Rectal smooth muscle tissue (tissue), 1 donor: ENCODE measurements at regions not wholly inside any gene's neighbourhood (a gene's known extent, or its start where the extent isn't known, plus 50 kb on each side); places are given as distances from the start of the nearest gene placed in this dataset.
"Not testable (repeated sequence)": the region's sequence is repeated elsewhere in the genome, so short reads cannot be mapped to it uniquely, and the experiment has no call there.

Experiments
- H3K27ac ChIP-seq: one replicate; pipeline ENCODE4 v1.7.0; 2013; ENCODE audit warnings: low read depth, low read length, inconsistent platforms
- H3K27me3 ChIP-seq: one replicate; pipeline ENCODE4 v1.7.0; 2013; ENCODE audit warnings: low read length; ENCODE audit not compliant: control insufficient read depth, insufficient read depth
- H3K36me3 ChIP-seq: one replicate; pipeline ENCODE4 v1.7.0; 2013; ENCODE audit warnings: low read length; ENCODE audit not compliant: control insufficient read depth, insufficient read depth
- H3K4me1 ChIP-seq: one replicate; pipeline ENCODE4 v1.7.0; 2013; ENCODE audit warnings: low read length; ENCODE audit not compliant: control insufficient read depth, insufficient read depth
- H3K4me3 ChIP-seq: one replicate; pipeline ENCODE4 v1.7.0; 2013; ENCODE audit warnings: low read length
- H3K9ac ChIP-seq: one replicate; pipeline ENCODE4 v1.7.0; 2013; ENCODE audit warnings: low read length

DNA sequence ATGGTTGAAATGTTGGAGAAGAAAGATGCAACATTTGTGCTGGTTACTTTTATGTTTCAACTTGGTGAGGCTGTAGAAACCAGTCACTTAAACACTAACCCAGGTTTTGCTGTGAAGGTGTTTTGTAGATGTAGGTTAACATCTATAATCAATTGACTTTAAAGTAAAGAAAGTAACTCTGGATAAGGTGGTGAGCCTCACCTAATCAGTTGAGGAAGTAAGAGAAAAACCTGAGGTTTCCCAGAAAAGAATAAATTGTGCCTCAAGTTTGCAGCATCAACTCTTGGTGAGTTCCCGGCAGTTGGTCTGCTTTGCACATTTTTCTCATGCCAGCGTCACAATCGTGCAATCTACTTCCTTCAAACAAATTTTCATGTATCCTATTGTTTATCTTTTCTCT, 673.4 kb downstream of the QKI start:
- H3K36me3 ChIP-seq: no peaks in the 10 kb centered on the region
- no peaks in the 10 kb centered on the region for H3K27me3 ChIP-seq
- H3K4me3 ChIP-seq: no peak overlapping the region
- H3K27ac ChIP-seq: no peak overlapping the region
- H3K9ac ChIP-seq: no peak overlapping the region
- H3K4me1 ChIP-seq: no peaks in the 10 kb centered on the region

DNA sequence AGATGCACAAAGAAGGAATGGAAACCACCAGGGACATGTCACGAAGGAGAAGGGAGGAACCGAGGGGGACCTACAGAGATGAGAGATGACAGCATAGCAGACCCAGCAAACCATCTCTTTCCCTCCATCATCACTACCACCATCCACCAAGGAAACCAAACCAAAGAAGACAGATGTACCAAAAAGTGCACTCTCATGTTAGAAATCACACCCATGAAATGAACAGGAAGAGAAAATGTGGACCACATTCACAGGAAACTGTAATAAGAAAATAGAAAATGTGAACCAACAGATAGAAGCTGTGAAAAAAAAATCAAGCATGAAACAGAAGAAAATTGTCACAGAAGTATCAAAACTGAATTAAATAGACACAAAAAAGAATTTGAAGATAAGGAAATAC, 672.7 kb downstream of the QKI start:
- H3K27me3 ChIP-seq: no peaks in the 10 kb centered on the region
- no peak overlapping the region for H3K9ac ChIP-seq
- no peaks in the 10 kb centered on the region for H3K4me1 ChIP-seq
- no peak overlapping the region for H3K27ac ChIP-seq
- no peaks in the 10 kb centered on the region for H3K36me3 ChIP-seq
- H3K4me3 ChIP-seq: no peak overlapping the region

DNA sequence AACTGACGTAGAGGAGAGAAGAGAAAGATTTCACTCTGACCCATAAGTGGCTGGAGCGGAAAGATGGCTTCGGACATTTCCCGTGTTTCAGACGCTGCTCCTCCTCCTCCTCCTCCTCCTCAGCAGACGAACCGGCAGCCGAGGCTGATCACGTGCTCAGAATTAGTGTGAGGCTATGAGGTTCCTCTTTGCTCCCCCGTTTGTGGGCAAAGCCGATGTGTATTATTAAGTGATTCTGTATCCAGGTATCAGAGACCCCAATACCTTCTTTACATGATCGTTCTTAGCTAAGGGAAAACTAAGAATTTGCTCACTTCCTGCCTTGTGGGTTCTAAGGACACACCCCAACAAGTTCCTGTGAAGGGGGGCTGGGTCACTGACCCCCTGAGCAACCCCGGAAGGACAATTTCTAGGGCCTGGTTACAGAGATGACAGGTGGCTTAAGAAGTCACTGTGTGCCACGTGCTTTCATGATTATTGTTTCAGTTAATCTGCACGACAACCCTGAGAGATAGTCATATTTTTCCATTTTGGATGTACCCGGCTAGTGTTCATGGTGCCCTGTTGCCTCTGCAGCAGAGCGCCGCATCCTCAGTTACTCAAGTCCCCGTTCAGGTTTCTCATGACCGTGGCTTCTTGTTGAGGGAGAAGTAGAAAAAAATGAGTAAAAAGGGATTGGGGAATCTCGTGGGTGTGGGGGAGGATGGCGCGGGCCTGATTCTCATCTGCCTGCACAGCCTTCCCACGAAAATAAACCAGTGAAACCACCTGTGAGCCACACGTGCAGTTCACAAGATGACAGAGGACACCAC, 671.8 kb downstream of the QKI start:
- Histone ChIP-seq H3K9ac (no peak overlapping the region), H3K4me1 (no peaks in the 10 kb centered on the region), H3K36me3 (no peaks in the 10 kb centered on the region), H3K27ac (peak overlapping the region; percentile 68), H3K4me3 (no peak overlapping the region), H3K27me3 (no peaks in the 10 kb centered on the region)

DNA sequence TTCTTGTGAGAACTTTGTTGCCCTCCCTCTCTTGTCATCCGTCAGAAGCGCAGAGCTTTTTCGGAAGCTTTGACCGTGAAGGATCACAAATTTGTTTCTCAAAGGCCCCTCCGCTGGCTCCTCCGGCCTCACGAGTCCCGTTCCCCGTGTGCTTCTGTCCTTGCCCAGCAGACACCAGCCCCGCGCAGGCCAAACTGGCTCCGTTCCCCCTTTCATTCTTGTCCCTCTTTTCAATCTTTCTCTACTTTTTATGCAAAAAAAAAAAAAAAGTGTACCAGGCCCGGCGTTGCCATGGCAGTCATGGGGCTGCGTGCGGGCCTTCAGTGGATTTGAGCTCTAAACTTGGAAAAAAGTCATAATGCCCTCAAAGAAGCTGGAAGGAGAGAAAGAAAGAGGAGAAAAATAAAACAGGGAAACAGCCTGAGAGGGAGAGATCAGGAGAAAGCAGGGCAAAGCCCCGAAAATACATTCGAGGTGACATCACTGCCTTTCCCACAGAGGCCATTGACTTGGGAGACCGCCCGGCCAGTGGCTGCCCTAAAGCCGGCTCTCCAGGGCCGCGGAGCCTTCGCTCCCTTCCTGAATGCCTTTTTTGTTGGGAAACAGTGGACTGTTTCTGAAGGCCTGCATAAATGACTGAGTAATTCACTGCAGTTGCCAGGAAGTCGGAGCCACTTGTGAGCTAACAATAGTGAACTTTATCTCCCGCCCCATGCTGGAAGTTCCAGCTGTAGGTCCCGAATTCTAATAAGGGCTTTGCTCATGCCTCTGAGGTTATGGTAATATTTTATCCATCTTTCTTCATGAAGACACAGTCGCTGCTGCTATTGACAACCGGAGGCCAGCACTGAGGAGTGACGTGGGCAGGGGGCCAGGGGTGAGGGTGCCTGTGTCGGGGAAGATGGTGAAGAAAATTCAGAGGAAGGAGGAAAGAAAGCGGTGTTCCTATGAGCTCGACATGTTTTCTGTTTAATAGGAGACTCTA, 670.9 kb downstream of the QKI start:
- H3K4me3 ChIP-seq: no peak overlapping the region
- peak overlapping the region; percentile 68 for H3K27ac ChIP-seq
- no peak overlapping the region for H3K9ac ChIP-seq

DNA sequence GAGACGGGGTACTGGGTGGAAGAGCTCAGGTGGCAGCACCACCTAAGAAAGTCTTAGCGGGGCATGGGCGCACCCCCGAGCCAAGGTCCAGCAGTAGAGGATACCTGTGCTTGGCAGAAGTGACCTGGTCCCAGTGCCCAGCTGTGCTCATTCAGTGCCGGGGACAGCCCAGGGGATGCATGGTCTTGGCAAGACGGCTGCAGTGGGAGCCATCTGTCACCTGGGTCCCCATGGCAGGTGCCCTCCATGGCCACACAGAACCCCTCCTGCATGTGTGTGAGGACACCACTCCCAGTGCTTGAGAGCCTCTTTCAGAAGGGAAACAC, 664.7 kb downstream of the QKI start:
- Histone ChIP-seq H3K9ac (no peak overlapping the region), H3K4me3 (no peak overlapping the region), H3K27me3 (no peaks in the 10 kb centered on the region), H3K4me1 (no peaks in the 10 kb centered on the region), H3K27ac (no peak overlapping the region), H3K36me3 (no peaks in the 10 kb centered on the region)

More for the DNA sequence above, 670.9 kb downstream of the QKI start:
- H3K4me1 ChIP-seq: no peaks in the 10 kb centered on the region
- no peaks in the 10 kb centered on the region for H3K36me3 ChIP-seq
- H3K27me3 ChIP-seq: no peaks in the 10 kb centered on the region

DNA sequence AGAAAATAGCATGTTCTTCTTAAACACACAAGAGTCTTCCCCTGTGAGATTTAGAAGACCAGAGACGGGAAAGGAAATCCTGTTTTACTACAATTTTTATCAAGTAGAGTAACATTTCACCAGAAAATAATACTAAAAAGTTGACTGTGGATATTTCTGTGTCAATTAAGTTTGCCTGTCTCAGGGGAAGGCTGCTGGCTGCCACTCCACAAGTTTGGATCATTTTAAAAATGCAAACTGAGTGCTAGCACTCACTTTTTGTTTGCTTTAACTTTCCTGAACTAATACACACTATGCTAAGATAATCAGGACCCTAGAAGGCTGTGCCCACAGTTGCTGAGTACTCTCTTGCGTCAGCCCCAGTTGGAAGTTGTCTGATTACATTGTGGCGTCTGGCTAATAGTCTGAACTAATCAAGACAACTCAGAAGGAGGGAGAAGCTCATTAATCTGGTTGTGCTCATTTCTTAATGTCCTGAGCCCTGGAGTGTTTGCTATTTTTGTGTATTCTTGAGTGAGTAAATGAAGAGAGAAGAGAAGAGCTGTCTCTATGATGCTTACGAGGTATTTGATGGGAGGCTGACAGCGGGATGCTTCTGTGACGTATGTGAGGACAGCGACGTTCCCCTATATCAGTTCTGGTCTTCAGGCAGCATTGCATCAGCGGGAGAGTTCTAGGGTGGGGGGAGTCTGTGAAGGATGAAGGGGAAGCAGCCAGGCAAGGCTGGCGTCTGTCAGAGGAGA, 664.2 kb downstream of the QKI start:
- Histone ChIP-seq H3K27me3 (no peaks in the 10 kb centered on the region), H3K4me1 (no peaks in the 10 kb centered on the region), H3K27ac (no peak overlapping the region), H3K36me3 (no peaks in the 10 kb centered on the region), H3K4me3 (no peak overlapping the region), H3K9ac (no peak overlapping the region)

DNA sequence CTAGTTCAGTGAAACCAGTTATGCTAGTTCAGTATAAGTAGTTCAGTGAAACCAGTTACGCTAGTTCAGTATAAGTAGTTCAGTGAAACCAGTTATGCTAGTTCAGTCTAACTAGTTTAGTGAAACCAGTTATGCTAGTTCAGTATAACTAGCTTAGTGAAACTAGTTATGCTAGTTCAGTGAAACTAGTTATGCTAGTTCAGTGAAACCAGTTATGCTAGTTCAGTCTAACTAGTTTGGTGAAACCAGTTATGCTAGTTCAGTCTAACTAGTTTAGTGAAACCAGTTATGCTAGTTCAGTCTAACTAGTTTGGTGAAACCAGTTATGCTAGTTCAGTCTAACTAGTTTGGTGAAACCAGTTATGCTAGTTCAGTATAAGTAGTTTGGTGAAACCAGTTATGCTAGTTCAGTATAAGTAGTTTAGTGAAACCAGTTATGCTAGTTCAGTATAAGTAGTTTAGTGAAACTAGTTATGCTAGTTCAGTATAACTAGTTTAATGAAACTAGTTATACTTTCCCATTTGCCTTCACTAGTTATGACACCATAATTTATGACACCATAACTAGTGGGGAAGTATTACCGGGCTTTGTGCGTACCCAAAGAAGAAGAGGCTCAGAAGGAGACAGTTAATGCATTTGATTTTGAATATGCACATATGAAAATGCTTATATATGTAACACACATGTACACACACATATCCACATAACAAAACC, 662.5 kb downstream of the QKI start:
- H3K4me1 ChIP-seq, H3K4me3 ChIP-seq, H3K9ac ChIP-seq, H3K36me3 ChIP-seq, H3K27ac ChIP-seq, H3K27me3 ChIP-seq: not testable (repeated sequence)

DNA sequence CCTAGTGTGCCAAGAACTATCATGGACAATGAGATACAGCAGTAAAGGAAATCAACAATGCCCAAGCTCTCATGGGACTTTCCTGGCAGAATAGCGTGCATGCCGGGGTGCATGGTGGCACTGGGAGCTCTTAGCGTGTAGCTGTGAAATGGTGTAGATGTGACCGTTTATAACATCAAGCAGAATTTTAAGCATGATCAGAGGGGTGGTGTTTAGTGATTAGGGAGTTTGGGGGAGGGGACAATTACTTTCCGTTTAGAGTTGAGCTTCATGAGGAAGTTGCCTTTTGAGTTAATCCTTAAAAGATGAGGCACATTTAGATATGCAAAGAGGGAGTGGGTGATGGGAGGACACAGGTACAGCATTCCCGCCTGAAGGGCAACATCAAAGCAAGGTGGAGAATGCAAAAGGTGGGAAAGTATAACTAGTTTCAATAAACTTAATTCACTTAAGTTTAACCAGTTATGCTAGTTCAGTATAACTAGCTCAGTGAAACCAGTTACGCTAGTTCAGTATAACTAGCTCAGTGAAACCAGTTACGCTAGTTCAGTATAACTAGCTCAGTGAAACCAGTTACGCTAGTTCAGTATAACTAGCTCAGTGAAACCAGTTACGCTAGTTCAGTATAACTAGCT, 661.6 kb downstream of the QKI start:
- no peak overlapping the region for H3K9ac ChIP-seq
- H3K36me3 ChIP-seq: no peaks in the 10 kb centered on the region
- H3K27ac ChIP-seq: no peak overlapping the region
- H3K4me1 ChIP-seq: no peaks in the 10 kb centered on the region
- no peak overlapping the region for H3K4me3 ChIP-seq
- H3K27me3 ChIP-seq: no peaks in the 10 kb centered on the region

DNA sequence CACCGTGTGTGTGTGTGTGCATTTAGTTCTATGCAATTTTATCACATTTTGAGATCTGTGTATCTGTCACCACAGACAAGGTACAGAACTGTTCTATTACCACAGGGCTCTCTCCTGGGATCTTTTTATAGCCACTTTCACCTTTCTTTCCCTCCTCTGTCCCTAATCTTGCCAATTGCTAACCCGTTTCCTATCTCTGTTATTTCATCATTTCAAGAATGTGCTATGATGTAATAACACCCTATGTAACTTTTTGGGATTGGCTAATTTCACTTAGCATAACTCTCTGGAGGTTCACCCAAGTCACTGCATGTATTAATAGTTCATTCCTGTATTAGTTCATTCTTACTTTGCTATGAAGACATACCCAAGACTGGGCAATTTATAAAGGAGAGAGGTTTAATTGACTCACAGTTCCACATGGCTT, 657.7 kb downstream of the QKI start:
- H3K4me1 ChIP-seq: no peaks in the 10 kb centered on the region
- H3K36me3 ChIP-seq: no peaks in the 10 kb centered on the region
- no peak overlapping the region for H3K4me3 ChIP-seq
- H3K27me3 ChIP-seq: no peaks in the 10 kb centered on the region
- H3K9ac ChIP-seq: no peak overlapping the region
- no peak overlapping the region for H3K27ac ChIP-seq

DNA sequence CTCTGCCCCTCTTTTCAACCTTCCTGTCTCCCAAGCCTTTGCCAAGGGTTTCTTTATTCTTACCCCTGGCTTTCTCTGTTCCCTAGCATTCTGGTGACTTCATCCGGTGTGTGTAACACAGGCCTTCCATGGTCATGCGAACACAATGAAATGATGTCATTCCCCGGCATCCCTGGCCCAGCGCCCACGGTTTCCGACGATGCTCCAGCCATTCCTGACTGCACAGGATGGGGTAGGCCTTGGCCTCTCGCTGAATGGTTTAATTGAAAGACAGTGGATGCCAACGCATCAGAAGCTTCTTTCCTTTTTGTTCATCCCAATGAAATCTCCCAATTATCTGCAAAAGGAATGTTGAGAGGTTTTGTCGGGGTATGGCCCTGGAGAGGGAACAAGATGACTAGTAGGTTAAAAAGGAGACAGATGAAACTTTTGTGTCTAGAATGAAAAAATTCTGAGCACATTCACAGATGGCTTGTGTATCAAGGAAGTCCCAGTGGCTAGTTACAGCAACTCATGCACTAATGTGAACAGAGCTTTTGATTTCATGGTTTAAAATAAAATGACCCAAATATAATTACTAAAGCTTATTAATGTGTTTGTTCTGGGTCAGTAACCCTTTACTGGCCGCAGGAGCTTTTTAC, 655.0 kb downstream of the QKI start:
- Histone ChIP-seq H3K27ac (no peak overlapping the region), H3K36me3 (no peaks in the 10 kb centered on the region), H3K4me1 (no peaks in the 10 kb centered on the region), H3K4me3 (no peak overlapping the region), H3K9ac (no peak overlapping the region), H3K27me3 (no peaks in the 10 kb centered on the region)

DNA sequence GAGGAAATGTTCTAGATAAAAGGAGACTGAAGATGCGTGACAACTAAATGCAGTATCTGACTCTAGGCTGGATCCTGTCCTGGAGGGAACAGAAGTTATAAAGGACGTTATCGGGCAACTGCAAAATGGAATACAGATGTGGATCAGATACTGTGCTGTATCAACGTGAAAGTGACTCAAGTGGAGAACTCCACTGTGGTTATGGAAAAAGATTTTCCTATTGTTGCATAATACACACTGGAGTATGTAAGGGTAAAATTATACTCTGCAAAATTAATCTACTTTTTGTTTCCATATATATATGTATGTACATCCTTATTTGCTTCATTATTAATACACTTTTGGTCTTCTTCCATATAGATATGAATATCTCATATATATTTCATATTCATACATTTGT, 654.0 kb downstream of the QKI start:
- H3K27ac ChIP-seq: no peak overlapping the region
- H3K36me3 ChIP-seq: no peaks in the 10 kb centered on the region
- no peaks in the 10 kb centered on the region for H3K27me3 ChIP-seq
- H3K9ac ChIP-seq: no peak overlapping the region
- no peaks in the 10 kb centered on the region for H3K4me1 ChIP-seq
- no peak overlapping the region for H3K4me3 ChIP-seq
